HG02571 (cell line): ENCODE measurements at regions not wholly inside any gene's neighbourhood (a gene's known extent, or its start where the extent isn't known, plus 50 kb on each side); places are given as distances from the start of the nearest gene placed in this dataset.
"Not testable (repeated sequence)": the region's sequence is repeated elsewhere in the genome, so short reads cannot be mapped to it uniquely, and the experiment has no call there.

Experiments
- ATAC-seq: cut with Tn5 transposase; IDR thresholded peaks from one replicate; pipeline ENCODE4 v1.9.1; 2021; ENCODE audit warnings: mild to moderate bottlenecking, moderate library complexity; ENCODE audit not compliant: unreplicated experiment

DNA sequence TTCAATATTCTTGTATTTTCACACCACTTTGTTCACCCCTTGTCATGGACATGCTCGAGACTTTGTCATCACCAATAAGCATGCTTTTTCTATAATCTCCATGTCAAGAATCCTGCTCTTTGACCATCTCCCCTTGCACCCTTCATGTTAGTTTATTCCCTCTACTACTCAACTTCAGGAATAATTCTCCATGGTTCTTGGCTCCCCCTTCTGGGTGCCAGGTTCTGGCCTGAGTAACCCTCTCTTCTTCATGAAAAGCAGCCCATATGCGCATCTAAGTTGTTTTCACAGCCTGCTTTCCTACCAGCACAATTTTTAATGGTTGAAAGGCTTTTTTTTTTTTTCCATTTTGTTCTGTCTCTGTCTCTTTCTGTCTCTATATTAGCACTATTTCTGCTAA lies 160.7 kb downstream of the LEPR start:
- ATAC-seq = no peak

DNA sequence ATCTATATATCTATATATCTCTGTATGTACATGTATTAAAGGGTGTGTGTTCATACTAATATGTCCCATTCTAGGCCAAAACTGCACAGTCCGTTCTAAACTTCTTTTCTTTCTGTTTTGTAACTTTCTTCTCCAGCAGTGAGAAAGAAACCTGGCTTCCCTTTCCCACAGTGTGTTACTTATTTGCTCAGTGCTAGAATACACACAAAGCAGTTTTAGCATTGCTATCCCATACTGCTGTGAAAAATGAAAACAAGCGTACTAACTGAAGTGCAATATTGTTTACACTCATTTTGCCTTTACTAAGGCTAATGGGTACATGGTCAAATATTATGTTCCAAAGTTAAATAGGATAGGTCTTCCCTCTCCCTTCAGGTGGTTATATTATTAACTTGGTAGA lies 163.9 kb downstream of the LEPR start:
- ATAC-seq = no peak

DNA sequence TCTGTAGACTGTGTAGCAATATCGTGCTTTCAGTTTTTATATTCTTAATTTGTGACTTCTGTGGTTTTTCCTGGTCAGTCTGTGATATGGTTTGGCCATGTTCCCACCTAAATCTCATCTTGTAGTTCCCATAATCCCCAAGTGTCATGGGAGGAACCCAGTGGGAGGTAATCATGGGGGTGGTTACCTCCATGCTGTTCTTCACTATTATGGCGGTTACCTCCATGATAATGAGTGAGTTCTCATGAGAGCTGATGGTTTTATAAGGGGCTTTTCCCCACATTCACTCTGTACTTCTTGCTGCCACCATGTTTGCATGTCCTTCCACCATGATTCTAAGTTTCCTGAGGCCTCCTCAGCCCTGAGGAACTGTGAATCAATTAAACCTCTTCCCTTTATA lies 169.8 kb downstream of the LEPR start:
- ATAC-seq = no peak

DNA sequence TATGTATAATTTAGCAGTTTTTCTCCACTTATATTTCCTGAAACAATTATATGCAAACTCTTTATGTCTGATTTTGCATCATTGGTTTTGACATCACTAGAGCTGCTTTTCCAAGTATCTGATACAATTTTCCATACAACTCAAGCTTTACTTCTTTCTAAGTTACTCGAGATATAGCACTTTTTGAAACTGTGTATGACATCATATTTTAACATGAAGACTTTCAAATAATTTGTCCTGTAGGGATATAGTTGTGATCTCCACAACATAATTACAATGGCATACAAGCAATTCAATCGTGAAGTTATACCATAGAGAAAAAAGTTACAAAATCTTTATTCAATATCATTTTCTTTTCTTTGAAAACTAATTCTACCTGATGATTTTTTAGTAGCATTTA lies 173.0 kb downstream of the LEPR start:
- ATAC-seq = no peak

DNA sequence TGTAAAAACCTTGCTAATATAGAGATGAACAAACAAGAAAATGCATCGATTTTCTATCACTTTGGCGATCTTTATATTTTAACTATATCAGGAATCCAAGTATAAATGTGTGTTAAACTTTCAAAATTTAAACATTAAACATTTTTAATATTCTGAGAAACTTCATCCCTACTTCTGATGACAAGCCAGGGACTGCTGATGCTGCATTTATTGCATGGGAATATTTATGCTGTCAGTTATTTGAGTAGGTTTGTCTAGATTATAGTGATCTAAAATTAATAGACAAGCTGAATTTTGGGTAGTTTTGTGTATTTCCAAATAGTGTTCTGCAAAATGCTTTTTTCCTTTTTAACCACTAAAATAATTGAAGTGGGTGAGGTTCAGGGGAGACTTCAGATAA lies 175.3 kb downstream of the LEPR start:
- ATAC-seq = no peak

DNA sequence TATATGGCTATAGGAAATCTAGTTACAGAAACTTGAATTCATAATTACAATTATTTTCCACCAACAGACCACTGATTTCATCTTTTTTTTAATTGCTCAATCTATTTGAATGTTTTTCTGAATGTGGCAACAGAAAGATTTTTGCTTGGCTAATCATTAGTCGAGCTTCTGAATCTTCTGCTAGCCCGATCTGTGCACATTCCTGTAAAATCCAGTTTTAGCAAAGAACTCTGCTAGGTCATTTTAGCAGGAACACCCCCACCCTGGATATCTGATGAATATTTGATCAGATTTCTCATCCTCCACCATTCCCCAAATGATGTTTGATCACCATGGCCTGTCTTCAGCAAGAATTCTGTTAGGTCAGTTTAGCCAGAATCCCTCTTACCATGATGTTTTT lies 176.3 kb downstream of the LEPR start:
- no peak for ATAC-seq

DNA sequence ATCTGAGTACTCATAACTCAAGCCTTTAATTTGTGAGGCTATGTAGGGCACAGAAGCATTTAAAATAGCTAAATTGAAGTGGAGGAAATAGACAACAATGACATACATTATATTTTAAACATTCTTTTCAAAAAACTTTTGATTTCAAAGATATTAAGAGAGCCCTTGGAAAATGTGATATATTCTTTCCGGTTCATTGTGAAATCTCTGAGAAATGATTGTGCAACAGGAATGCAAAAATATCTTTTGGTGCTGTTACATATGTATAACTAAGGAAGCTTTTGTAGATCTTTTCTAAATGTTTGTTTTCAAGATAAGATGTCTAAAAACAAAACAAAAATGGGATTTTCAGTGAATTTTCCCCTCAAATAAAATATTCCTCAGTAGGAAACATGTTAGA lies 185.2 kb downstream of the LEPR start:
- ATAC-seq = no peak

DNA sequence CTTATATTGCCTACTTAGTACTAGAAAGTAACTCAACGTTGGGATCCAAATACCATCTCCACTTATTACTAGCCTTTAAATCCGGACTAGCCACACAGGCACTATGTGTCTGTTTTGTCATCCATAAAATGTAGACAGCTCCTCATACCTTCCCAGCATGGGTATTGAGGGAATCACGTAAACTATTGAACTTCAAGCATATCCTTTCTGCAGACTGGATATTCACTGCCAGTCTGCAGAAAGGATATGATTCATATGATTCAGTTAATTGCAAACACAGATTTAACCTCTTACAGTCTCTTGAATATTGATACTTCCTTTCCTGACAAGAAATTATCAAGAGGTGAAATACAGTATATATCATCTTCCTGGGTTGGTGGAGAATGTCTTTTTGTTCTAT lies 186.0 kb downstream of the LEPR start:
- no peak for ATAC-seq

DNA sequence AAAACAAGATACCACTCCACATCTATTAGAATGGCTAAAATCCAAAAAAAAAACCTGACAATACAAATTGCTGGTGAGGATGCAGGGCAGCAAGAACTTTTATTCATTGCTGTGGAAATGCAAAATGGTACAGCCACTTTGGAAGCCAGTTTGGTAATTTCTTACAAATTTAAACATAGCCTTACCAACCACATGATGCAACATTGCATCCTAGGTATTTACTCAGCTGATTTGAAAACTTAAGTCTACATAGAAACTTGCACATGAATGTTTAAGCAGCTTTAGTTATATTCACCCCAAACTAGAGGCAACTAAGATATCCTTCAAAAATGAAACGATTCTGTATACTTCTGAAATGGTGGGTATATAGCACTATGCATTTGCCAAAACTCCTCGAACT lies 178.8 kb upstream of the PDE4B start:
- no peak for ATAC-seq

DNA sequence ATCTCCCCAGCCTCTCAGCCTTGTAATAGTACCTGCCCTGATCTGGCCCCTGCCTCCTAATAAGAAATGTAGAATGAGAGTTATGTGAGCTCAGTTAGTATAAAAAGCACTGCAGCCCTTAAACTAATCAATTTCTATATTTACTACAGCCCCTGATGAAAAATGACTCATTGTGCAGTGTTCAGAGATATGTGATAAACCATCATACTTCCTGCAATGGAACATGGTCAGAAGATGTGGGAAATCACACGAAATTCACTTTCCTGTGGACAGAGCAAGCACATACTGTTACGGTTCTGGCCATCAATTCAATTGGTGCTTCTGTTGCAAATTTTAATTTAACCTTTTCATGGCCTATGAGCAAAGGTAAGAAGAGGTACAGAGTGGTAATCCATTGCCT lies 176.8 kb upstream of the PDE4B start:
- no peak for ATAC-seq

DNA sequence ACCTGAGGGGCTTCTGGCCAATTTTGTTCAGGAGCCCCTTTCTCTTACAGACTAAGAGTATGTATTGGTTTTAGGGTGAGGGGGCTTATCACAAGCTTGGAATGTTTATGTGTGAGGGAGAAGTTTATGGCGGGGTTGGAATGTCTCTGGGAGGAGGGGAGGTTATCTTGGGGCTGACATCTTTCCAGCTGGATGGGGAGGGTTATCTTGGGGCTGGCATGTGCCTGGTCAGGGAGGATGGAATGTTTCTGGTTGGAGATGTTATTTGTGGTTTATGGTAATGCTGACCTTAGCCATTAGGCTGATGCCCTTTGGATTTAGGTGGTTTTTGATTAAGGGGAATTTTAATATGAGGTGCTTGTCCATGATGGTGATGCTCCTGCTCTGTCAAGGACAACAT lies 171.0 kb upstream of the PDE4B start:
- not testable (repeated sequence) for ATAC-seq

DNA sequence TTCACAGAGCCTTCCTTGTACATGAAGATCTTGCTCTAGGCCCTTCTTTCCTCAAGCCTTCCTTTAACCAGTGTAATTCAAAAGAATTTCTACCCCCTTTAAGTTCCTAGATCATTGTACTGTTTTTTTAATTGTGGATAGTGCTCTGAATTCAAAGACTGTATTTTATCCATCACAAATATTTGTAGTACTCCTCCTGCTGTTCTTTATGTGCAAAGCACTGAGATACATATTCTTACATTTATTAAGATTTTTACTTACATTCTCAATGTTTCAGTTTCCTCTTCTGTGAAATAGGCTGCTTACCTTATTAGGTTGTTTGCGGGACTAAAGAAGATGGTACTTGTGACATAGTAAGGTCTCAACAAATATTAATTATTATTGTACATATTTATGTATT lies 168.8 kb upstream of the PDE4B start:
- ATAC-seq = no peak

DNA sequence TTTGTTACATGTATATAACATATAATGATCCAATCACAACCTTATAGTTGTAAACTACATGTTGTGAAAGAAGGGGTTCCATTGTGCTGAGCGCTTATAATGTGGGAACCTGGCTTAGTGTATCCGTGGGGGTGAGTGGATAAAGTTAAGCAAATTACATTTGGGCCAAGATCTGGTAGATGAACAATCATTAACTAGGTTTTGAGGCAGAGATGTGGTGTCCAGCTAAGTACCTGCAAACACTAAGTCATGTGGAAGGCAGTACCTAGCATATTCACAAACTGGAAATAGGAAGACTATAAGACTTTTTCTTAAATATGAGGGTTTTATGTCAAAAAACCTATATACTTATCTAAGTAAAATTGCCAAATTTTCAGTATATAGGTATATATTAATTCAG lies 167.2 kb upstream of the PDE4B start:
- no peak for ATAC-seq

DNA sequence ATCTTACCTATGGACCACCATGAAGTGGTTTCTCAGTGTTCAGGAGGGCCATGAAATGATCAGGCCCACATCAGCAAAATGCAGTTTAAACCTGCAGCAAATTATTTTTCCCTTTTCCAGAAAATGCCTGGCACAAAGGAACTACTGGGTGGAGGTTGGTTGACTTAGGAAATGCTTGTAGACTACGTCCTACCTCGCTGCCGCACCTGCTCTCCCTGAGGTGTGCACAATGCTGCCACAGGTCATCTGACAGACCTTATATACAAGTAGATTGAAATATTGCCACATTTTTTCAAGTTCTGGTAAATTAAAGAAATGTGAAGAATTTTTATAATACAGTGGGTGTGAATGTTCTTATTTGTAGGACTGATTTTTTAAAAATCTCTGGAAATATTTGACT lies 166.7 kb upstream of the PDE4B start:
- no peak for ATAC-seq

DNA sequence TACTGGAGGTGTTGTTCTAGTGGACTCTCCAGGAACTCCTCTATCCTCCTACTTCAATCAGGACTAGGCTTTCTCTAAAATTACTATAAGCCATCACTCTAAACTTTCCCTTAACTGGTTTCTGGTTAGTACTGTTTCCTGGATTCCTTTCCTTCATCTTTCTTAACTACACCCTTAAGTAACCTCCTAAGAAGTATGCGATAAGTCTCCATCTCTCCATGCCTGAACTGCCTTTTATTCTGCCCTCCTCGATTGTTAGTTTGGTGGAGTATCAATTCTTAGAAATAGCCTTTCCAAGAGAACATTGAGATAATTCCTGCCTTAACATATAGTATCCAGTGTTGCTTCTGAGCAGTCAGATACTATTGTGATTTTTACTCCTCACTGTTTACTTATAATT lies 162.9 kb upstream of the PDE4B start:
- ATAC-seq = no peak

DNA sequence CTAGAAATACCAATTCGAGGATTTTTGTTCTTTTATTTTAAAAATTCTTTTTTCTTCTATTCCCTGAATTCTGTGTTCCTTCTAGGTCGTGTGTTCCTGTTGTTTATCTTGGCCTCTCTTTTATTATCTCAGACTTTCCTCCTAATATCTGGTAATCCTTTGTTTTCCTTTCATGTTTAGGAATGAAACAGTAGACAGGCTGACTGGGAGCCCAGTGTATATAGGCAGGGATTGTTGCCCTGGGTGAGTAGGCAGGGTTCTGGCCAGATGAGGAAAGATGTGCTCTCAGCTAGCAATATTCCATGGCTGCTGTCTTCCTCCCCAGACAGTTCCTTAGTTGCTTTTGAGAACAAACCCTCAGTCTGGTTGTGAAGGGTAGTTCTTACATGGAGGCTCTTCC lies 161.8 kb upstream of the PDE4B start:
- no peak for ATAC-seq

DNA sequence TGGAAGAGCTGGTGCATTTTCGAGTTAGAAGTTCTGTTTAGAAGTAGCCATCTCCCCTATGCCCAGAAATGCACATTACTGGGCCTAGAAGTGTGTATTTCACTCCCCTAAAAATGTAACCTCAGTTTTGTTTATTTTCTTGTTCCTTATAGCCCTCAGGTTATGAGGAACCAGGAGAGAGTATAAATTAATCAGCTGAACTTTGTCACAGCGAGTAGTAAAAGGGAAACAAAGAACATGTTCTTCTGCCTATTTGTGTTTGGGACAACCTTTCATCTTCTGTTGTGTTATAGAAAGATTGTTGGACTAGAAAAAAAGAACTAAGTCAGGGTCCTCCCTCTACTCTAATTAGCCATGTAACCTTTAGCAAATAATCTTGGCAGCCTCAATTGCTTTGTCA lies 160.5 kb upstream of the PDE4B start:
- no peak for ATAC-seq

DNA sequence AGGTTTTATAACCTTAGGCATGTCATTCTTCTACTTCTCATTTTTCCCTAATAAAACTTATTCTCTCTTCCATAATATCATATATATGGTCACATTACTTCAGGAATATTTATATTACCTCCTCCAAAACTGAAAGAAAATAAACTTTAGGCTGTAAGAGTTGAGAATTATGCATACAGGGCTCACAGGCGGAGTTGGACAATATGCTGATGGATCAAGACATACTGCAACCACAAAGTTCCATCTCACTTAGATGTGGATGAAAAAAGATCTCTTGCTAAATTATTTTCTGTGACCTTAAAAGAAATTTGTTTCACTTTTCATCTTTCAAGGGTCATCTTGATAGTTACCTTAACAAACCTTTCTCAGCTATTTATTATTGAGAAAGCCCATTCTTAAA lies 152.6 kb upstream of the PDE4B start:
- ATAC-seq = no peak

DNA sequence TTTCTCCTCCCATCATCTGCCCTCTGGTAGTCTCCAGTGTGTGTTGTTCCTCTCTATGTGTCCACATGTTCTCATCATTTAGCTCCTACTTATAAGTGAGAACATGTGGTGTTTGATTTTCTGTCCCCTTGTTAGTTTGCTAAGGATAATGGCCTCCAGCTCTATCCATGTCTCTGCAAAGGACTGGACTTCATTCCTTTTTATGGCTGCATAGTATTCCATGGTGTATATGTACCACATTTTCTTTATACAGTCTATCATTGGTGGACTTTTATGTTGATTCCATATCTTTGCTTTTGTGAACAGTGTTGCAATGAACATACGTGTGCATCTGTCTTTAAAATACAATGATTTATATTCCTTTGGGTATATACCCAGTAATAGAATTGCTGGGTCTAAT lies 143.5 kb upstream of the PDE4B start:
- ATAC-seq = not testable (repeated sequence)

DNA sequence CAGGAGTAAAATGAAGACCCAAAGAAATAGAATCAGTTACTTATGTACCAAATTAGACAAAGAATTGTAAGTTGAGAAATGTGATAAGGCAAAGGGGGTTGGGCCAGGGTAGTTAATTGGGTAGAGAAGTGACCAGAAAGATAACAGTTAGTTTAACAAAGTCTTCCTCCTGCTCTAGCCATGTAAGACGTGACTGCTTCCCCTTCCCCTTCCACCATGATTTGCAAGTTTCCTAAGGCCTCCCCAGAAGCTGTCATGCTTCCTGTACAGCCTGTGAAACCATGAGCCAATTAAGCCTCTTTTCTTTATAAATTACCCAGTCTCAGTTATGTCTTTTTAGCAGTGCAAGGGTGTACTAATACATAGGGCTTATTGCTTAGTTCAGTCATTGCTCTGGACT lies 142.0 kb upstream of the PDE4B start:
- no peak for ATAC-seq

DNA sequence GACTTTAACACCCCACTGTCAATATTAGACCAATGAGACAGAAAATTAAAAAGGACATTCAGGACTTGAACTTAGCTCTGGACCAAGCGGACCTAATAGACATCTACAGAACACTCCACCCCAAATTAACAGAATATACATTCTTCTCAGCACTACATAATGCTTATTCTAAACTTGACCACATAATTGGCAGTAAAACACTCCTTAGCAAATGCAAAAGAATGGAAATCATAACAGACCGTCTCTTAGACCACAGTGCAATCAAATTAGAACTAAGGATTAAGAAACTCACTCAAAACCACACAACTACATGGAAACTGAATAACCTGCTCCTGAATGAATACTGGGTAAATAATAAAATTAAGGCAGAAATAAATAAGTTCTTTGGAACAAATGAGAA lies 138.2 kb upstream of the PDE4B start:
- not testable (repeated sequence) for ATAC-seq

DNA sequence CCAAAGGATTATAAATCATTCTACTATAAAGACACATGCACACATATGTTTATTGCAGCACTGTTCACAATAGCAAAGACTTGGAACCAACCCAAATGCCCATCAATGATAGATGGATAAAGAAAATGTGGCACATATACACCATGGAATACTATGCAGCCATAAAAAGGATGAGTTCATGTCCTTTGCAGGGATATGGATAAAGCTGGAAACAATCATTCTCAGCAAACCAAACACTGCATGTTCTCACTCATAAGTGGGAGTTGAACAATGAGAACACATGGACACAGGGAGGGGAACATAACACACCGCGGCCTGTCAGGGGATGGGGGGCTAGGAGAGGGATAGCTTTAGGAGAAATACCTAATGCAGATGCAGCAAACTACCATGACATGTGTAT lies 135.1 kb upstream of the PDE4B start:
- ATAC-seq = not testable (repeated sequence)

DNA sequence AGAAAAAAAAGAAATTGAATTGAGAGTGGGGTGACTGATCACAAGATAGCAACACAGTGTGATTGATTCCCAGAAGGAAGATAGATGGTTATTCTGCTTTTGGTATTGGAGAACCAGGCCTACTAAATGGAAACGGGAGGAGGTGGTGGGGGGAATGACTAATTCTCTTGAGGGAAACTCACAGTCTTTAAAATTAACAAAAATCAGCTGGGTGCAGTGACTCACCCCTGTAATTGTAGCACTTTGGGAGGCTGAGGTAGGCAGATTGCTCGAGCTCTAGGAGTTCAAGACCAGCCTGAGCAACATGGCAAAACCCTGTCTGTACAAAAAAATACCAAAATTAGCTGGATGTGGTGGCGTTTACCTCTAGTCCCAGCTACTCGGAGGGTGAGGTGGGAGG lies 134.6 kb upstream of the PDE4B start:
- no peak for ATAC-seq

DNA sequence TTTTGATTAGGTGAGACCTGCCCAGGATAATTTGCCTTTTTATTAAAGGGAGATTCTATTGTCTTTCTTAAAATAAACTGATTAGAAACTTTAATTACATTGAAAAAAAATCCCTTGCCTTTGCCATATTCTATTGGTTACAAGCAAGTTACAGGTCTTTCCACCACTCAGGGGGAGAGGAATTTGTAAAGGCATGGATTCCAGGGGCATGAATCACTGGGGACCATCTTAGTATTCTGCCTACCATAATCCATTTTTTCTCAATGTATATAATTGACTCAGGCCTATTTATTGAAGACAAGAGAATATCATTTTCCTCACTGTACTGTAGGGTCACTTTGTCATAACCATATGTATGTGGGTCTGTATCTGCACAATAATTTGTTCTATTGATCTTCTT lies 124.3 kb upstream of the PDE4B start:
- no peak for ATAC-seq
